ENCODE measurements at regions not wholly inside any gene's neighbourhood (a gene's known extent, or its start where the extent isn't known, plus 50 kb on each side); places are given as distances from the start of the nearest gene placed in this dataset.

DNA sequence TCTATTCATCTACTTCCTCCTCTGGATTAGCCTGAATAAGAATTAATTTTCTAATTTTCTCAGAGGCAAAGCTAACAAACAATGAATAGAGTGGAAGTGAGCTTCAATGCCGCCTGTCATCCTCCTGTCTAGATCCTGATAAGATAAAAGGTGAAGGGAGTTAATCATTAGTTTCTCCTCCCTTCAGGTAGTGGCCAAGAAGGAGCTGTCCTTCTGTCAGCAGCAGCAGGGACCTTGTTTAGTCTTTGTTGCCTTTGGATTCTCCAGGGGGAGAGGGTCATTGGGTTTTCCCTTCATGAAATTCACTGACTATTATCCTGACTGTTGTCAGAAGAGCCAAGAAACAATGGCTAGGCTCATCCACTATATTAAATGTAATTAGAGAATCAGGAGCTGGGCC, 420.2 kb upstream of the GOT2 start:
- TF ChIP-seq EZH2 (IDR thresholded peaks at IDR 0.05; ENCODE audit: low read depth, unreplicated experiment) (no peak), POLR2AphosphoS5 (IDR thresholded peaks at IDR 0.05; ENCODE audit: low read depth) (no peak), EZH2phosphoT487 (IDR thresholded peaks at IDR 0.05; ENCODE audit: unreplicated experiment) (no peak), JUNB (IDR thresholded peaks at IDR 0.05; ENCODE audit: unreplicated experiment) (no peak), CREB1 (CRISPR knock-in tag; IDR thresholded peaks at IDR 0.05; ENCODE audit: low read depth) (no peak), ZNF114 (CRISPR knock-in tag; IDR thresholded peaks at IDR 0.05) (no peak), STAT1 (IDR thresholded peaks at IDR 0.05; ENCODE audit: unreplicated experiment) (no peak)
- TF ChIP-seq, protein P1, sequence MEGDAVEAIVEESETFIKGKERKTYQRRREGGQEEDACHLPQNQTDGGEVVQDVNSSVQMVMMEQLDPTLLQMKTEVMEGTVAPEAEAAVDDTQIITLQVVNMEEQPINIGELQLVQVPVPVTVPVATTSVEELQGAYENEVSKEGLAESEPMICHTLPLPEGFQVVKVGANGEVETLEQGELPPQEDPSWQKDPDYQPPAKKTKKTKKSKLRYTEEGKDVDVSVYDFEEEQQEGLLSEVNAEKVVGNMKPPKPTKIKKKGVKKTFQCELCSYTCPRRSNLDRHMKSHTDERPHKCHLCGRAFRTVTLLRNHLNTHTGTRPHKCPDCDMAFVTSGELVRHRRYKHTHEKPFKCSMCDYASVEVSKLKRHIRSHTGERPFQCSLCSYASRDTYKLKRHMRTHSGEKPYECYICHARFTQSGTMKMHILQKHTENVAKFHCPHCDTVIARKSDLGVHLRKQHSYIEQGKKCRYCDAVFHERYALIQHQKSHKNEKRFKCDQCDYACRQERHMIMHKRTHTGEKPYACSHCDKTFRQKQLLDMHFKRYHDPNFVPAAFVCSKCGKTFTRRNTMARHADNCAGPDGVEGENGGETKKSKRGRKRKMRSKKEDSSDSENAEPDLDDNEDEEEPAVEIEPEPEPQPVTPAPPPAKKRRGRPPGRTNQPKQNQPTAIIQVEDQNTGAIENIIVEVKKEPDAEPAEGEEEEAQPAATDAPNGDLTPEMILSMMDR (conservative IDR thresholded peaks at IDR 0.05; ENCODE audit: low read depth in 2 of 2): no peak
- TF ChIP-seq, protein P2, sequence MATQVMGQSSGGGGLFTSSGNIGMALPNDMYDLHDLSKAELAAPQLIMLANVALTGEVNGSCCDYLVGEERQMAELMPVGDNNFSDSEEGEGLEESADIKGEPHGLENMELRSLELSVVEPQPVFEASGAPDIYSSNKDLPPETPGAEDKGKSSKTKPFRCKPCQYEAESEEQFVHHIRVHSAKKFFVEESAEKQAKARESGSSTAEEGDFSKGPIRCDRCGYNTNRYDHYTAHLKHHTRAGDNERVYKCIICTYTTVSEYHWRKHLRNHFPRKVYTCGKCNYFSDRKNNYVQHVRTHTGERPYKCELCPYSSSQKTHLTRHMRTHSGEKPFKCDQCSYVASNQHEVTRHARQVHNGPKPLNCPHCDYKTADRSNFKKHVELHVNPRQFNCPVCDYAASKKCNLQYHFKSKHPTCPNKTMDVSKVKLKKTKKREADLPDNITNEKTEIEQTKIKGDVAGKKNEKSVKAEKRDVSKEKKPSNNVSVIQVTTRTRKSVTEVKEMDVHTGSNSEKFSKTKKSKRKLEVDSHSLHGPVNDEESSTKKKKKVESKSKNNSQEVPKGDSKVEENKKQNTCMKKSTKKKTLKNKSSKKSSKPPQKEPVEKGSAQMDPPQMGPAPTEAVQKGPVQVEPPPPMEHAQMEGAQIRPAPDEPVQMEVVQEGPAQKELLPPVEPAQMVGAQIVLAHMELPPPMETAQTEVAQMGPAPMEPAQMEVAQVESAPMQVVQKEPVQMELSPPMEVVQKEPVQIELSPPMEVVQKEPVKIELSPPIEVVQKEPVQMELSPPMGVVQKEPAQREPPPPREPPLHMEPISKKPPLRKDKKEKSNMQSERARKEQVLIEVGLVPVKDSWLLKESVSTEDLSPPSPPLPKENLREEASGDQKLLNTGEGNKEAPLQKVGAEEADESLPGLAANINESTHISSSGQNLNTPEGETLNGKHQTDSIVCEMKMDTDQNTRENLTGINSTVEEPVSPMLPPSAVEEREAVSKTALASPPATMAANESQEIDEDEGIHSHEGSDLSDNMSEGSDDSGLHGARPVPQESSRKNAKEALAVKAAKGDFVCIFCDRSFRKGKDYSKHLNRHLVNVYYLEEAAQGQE (IDR thresholded peaks at IDR 0.05; ENCODE audit: unreplicated experiment): no peak
- TF ChIP-seq, protein P3, sequence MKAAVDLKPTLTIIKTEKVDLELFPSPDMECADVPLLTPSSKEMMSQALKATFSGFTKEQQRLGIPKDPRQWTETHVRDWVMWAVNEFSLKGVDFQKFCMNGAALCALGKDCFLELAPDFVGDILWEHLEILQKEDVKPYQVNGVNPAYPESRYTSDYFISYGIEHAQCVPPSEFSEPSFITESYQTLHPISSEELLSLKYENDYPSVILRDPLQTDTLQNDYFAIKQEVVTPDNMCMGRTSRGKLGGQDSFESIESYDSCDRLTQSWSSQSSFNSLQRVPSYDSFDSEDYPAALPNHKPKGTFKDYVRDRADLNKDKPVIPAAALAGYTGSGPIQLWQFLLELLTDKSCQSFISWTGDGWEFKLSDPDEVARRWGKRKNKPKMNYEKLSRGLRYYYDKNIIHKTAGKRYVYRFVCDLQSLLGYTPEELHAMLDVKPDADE (IDR thresholded peaks at IDR 0.05): no peak
